Naive B cell (primary cell): ENCODE measurements at regions not wholly inside any gene's neighbourhood (a gene's known extent, or its start where the extent isn't known, plus 50 kb on each side); places are given as distances from the start of the nearest gene placed in this dataset.

Experiments used
- ATAC-seq, 2 donors: fragments of 150-1000 bp; cut with Tn5 transposase; 2 replicates each; pipeline ENCODE4 v1.10.0; 2021; ENCODE audit warnings: low read depth in 2 of 2, mild to moderate bottlenecking in 2 of 2, moderate library complexity in 2 of 2
- DNase-seq: peaks from one replicate; pipeline ENCODE4 v3.0.0; 2022
- H3K27ac Mint-ChIP-seq, 6 donors: one replicate each; pipeline ENCODE4 v1.8.0; 2020 to 2022; ENCODE audit warnings: mild to moderate bottlenecking in 6 of 6, mixed read lengths in 6 of 6, moderate library complexity in 5 of 6, inconsistent platforms in 2 of 6
- H3K27me3 Mint-ChIP-seq, 3 donors: one replicate each; pipeline ENCODE4 v1.8.0; 2021 to 2022; ENCODE audit warnings: mixed read lengths in 3 of 3, mild to moderate bottlenecking in 1 of 3
- H3K36me3 Mint-ChIP-seq, 2 donors: one replicate each; pipeline ENCODE4 v1.8.0; 2020 to 2022; ENCODE audit warnings: mixed read lengths in 2 of 2, inconsistent platforms in 1 of 2, mild to moderate bottlenecking in 1 of 2
- H3K4me1 Mint-ChIP-seq, 3 donors: one replicate each; pipeline ENCODE4 v1.8.0; 2020 to 2022; ENCODE audit warnings: mixed read lengths in 3 of 3, inconsistent platforms in 1 of 3, mild to moderate bottlenecking in 1 of 3, moderate library complexity in 1 of 3
- H3K4me3 Mint-ChIP-seq, 8 donors: one replicate each; pipeline ENCODE4 v1.8.0; 2020 to 2022; ENCODE audit warnings: mild to moderate bottlenecking in 8 of 8, mixed read lengths in 8 of 8, moderate library complexity in 8 of 8, inconsistent platforms in 2 of 8
- H3K9me3 Mint-ChIP-seq, 7 donors: one replicate each; pipeline ENCODE4 v1.8.0; 2020 to 2022; ENCODE audit warnings: mixed read lengths in 7 of 7, mild to moderate bottlenecking in 5 of 7, inconsistent platforms in 2 of 7, moderate library complexity in 1 of 7

GRCh38 chr4:32506067-32506466 lies 1785.9 kb downstream of the PCDH7 start:
- DNase-seq (no peak), ATAC-seq (no peak)
- Mint-ChIP-seq H3K27me3 (no peaks in the 10 kb centered on the region), H3K9me3 (peaks cover 0 to 4% (median 0%) of the 10 kb centered on the region in 7 donors), H3K27ac (no peak overlapping the region), H3K4me3 (no peak overlapping the region), H3K4me1 (no peaks in the 10 kb centered on the region), H3K36me3 (no peaks in the 10 kb centered on the region)

GRCh38 chr4:32519060-32519459 lies 1798.9 kb downstream of the PCDH7 start:
- H3K4me3 Mint-ChIP-seq: no peak overlapping the region
- DNase-seq (no peak), ATAC-seq (no peak)
- H3K27ac Mint-ChIP-seq: no peak overlapping the region
- no peaks in the 10 kb centered on the region for H3K36me3 Mint-ChIP-seq
- no peaks in the 10 kb centered on the region for H3K4me1 Mint-ChIP-seq
- no peaks in the 10 kb centered on the region for H3K27me3 Mint-ChIP-seq
- peaks cover 0 to 6% (median 0%) of the 10 kb centered on the region in 7 donors for H3K9me3 Mint-ChIP-seq

- Mint-ChIP-seq H3K27ac (no peak overlapping the region), H3K9me3 (peaks cover 0 to 7% (median 5%) of the 10 kb centered on the region in 7 donors), H3K4me1 (no peaks in the 10 kb centered on the region), H3K36me3 (no peaks in the 10 kb centered on the region), H3K4me3 (no peak overlapping the region), H3K27me3 (no peaks in the 10 kb centered on the region)
- DNase-seq: no peak
- ATAC-seq: no peak
These were observed 1805.3 kb downstream of the PCDH7 start for GRCh38 chr4:32525420-32525819.

GRCh38 chr4:32544846-32545245 lies 1824.7 kb downstream of the PCDH7 start:
- H3K27me3 Mint-ChIP-seq: no peaks in the 10 kb centered on the region
- no peak overlapping the region for H3K27ac Mint-ChIP-seq
- H3K9me3 Mint-ChIP-seq: peaks cover 0 to 5% (median 0%) of the 10 kb centered on the region in 7 donors
- no peak for DNase-seq
- no peaks in the 10 kb centered on the region for H3K36me3 Mint-ChIP-seq
- no peak overlapping the region for H3K4me3 Mint-ChIP-seq
- ATAC-seq: no peak
- no peaks in the 10 kb centered on the region for H3K4me1 Mint-ChIP-seq

GRCh38 chr4:32551943-32552342 lies 1831.8 kb downstream of the PCDH7 start:
- Mint-ChIP-seq H3K4me1 (no peaks in the 10 kb centered on the region), H3K4me3 (no peak overlapping the region), H3K9me3 (no peaks in the 10 kb centered on the region), H3K36me3 (no peaks in the 10 kb centered on the region), H3K27ac (no peak overlapping the region), H3K27me3 (no peaks in the 10 kb centered on the region)
- no peak for ATAC-seq
- no peak for DNase-seq

GRCh38 chr4:32560306-32560705 lies 1840.1 kb downstream of the PCDH7 start:
- ATAC-seq (no peak), DNase-seq (no peak)
- Mint-ChIP-seq H3K27me3 (no peaks in the 10 kb centered on the region), H3K27ac (peak overlapping the region in 1 of 6 donors; percentile 15), H3K4me1 (no peaks in the 10 kb centered on the region), H3K9me3 (no peaks in the 10 kb centered on the region), H3K36me3 (no peaks in the 10 kb centered on the region), H3K4me3 (no peak overlapping the region)

- Mint-ChIP-seq H3K36me3 (no peaks in the 10 kb centered on the region), H3K4me1 (no peaks in the 10 kb centered on the region), H3K4me3 (no peak overlapping the region), H3K9me3 (no peaks in the 10 kb centered on the region), H3K27me3 (no peaks in the 10 kb centered on the region), H3K27ac (no peak overlapping the region)
- no peak for DNase-seq
- ATAC-seq: no peak
These were observed 1841.8 kb downstream of the PCDH7 start for GRCh38 chr4:32562010-32562409.

- Mint-ChIP-seq H3K9me3 (no peaks in the 10 kb centered on the region), H3K27me3 (no peaks in the 10 kb centered on the region), H3K4me3 (no peak overlapping the region), H3K4me1 (peaks cover 0 to 6% (median 0%) of the 10 kb centered on the region in 3 donors), H3K36me3 (no peaks in the 10 kb centered on the region), H3K27ac (no peak overlapping the region)
- ATAC-seq (no peak), DNase-seq (no peak)
These were observed 1844.5 kb downstream of the PCDH7 start for GRCh38 chr4:32564626-32565025.

- Mint-ChIP-seq H3K27ac (peak overlapping the region in 2 of 6 donors; percentile 16 to 75), H3K36me3 (no peaks in the 10 kb centered on the region), H3K4me3 (peak overlapping the region in 3 of 8 donors; percentile 10 to 30 (median 16)), H3K27me3 (no peaks in the 10 kb centered on the region), H3K9me3 (no peaks in the 10 kb centered on the region), H3K4me1 (peaks cover 0 to 25% (median 0%) of the 10 kb centered on the region in 3 donors)
- ATAC-seq (peak; percentile 14 to 79), DNase-seq (peak; percentile 38)
These were observed 1849.7 kb downstream of the PCDH7 start for GRCh38 chr4:32569861-32570260.

- no peaks in the 10 kb centered on the region for H3K9me3 Mint-ChIP-seq
- no peak overlapping the region for H3K27ac Mint-ChIP-seq
- peaks cover 0 to 34% (median 0%) of the 10 kb centered on the region in 3 donors for H3K4me1 Mint-ChIP-seq
- no peaks in the 10 kb centered on the region for H3K27me3 Mint-ChIP-seq
- DNase-seq: no peak
- no peaks in the 10 kb centered on the region for H3K36me3 Mint-ChIP-seq
- no peak overlapping the region for H3K4me3 Mint-ChIP-seq
- no peak for ATAC-seq
These were observed 1852.2 kb downstream of the PCDH7 start for GRCh38 chr4:32572366-32572765.

- Mint-ChIP-seq H3K27ac (no peak overlapping the region), H3K27me3 (no peaks in the 10 kb centered on the region), H3K9me3 (no peaks in the 10 kb centered on the region), H3K36me3 (no peaks in the 10 kb centered on the region), H3K4me1 (peaks cover 0 to 26% (median 0%) of the 10 kb centered on the region in 3 donors), H3K4me3 (peak overlapping the region in 3 of 8 donors; percentile 3 to 50 (median 44))
- ATAC-seq (no peak), DNase-seq (no peak)
These were observed 1854.6 kb downstream of the PCDH7 start for GRCh38 chr4:32574803-32575202.

- Mint-ChIP-seq H3K27ac (no peak overlapping the region), H3K36me3 (no peaks in the 10 kb centered on the region), H3K4me1 (peaks cover 0 to 7% (median 0%) of the 10 kb centered on the region in 3 donors), H3K27me3 (no peaks in the 10 kb centered on the region), H3K9me3 (peaks cover 0 to 9% (median 2%) of the 10 kb centered on the region in 7 donors), H3K4me3 (no peak overlapping the region)
- DNase-seq (no peak), ATAC-seq (no peak)
These were observed 1868.9 kb downstream of the PCDH7 start for GRCh38 chr4:32589097-32589496.

- peaks cover 0 to 7% (median 0%) of the 10 kb centered on the region in 3 donors for H3K4me1 Mint-ChIP-seq
- no peak for ATAC-seq
- no peak for DNase-seq
- no peak overlapping the region for H3K4me3 Mint-ChIP-seq
- H3K27me3 Mint-ChIP-seq: no peaks in the 10 kb centered on the region
- no peaks in the 10 kb centered on the region for H3K36me3 Mint-ChIP-seq
- H3K27ac Mint-ChIP-seq: no peak overlapping the region
- peaks cover 0 to 9% (median 2%) of the 10 kb centered on the region in 7 donors for H3K9me3 Mint-ChIP-seq
These were observed 1869.7 kb downstream of the PCDH7 start for GRCh38 chr4:32589853-32590252.

GRCh38 chr4:32597354-32597753 lies 1877.2 kb downstream of the PCDH7 start:
- Mint-ChIP-seq H3K27me3 (no peaks in the 10 kb centered on the region), H3K9me3 (peaks cover 0 to 3% (median 0%) of the 10 kb centered on the region in 7 donors), H3K27ac (no peak overlapping the region)

GRCh38 chr4:32601848-32602247 lies 1881.7 kb downstream of the PCDH7 start:
- Mint-ChIP-seq H3K36me3 (no peaks in the 10 kb centered on the region), H3K27me3 (no peaks in the 10 kb centered on the region), H3K4me3 (no peak overlapping the region), H3K9me3 (peaks cover 0 to 4% (median 0%) of the 10 kb centered on the region in 7 donors), H3K4me1 (no peaks in the 10 kb centered on the region), H3K27ac (no peak overlapping the region)
- ATAC-seq (no peak), DNase-seq (no peak)

More at GRCh38 chr4:32597354-32597753, 1877.2 kb downstream of the PCDH7 start:
- no peak for ATAC-seq
- Mint-ChIP-seq H3K36me3 (no peaks in the 10 kb centered on the region), H3K4me1 (peaks cover 0 to 7% (median 0%) of the 10 kb centered on the region in 3 donors), H3K4me3 (no peak overlapping the region)
- no peak for DNase-seq
